BLaER1 (cell line): ENCODE measurements at regions not wholly inside any gene's neighbourhood (a gene's known extent, or its start where the extent isn't known, plus 50 kb on each side); places are given as distances from the start of the nearest gene placed in this dataset.

Experiments used
- H3K27ac ChIP-seq: shearing (Covaris generic); formaldehyde crosslinking; 2 replicates; pipeline ENCODE4 v1.8.1; 2022
- H3K27me3 ChIP-seq: shearing (Covaris generic); formaldehyde crosslinking; 2 replicates; pipeline ENCODE4 v1.8.1; 2022
- H3K36me3 ChIP-seq: shearing (Covaris generic); formaldehyde crosslinking; 2 replicates; pipeline ENCODE4 v1.8.1; 2022
- H3K4me1 ChIP-seq: shearing (Covaris generic); formaldehyde crosslinking; 2 replicates; pipeline ENCODE4 v1.8.1; 2022
- H3K4me2 ChIP-seq: shearing (Covaris generic); formaldehyde crosslinking; 2 replicates; pipeline ENCODE4 v1.8.1; 2022
- H3K4me3 ChIP-seq: shearing (Covaris generic); formaldehyde crosslinking; 2 replicates; pipeline ENCODE4 v1.8.1; 2022
- H3K9ac ChIP-seq: shearing (Covaris generic); formaldehyde crosslinking; 2 replicates; pipeline ENCODE4 v1.8.1; 2022
- H3K9me3 ChIP-seq: shearing (Covaris generic); formaldehyde crosslinking; 2 replicates; pipeline ENCODE4 v1.8.1; 2022
- H4K20me1 ChIP-seq: shearing (Covaris generic); formaldehyde crosslinking; 2 replicates; pipeline ENCODE4 v1.8.1; 2022
- Cebpa-rat ChIP-seq: shearing (Covaris generic); IDR thresholded peaks from 2 replicates; pipeline ENCODE4 v1.8.1; 2022

GRCh38 chr2:8276026-8276425 lies 405.8 kb upstream of the ID2 start:
- H3K4me2 ChIP-seq = no peak overlapping the region
- H3K9ac ChIP-seq = no peak overlapping the region
- H3K36me3 ChIP-seq = no peaks in the 10 kb centered on the region
- no peaks in the 10 kb centered on the region for H3K9me3 ChIP-seq
- no peak overlapping the region for H3K4me3 ChIP-seq
- no peaks in the 10 kb centered on the region for H3K4me1 ChIP-seq
- H3K27me3 ChIP-seq = no peaks in the 10 kb centered on the region
- no peak for TF ChIP-seq Cebpa-rat
- no peak overlapping the region for H3K27ac ChIP-seq
- no peaks in the 10 kb centered on the region for H4K20me1 ChIP-seq

- no peak for TF ChIP-seq Cebpa-rat
- Histone ChIP-seq H3K9me3 (no peaks in the 10 kb centered on the region), H3K36me3 (no peaks in the 10 kb centered on the region), H3K27ac (no peak overlapping the region), H4K20me1 (no peaks in the 10 kb centered on the region), H3K27me3 (no peaks in the 10 kb centered on the region), H3K4me1 (peaks cover 12% of the 10 kb centered on the region), H3K9ac (no peak overlapping the region), H3K4me2 (no peak overlapping the region), H3K4me3 (no peak overlapping the region)
These were observed 403.8 kb upstream of the ID2 start for GRCh38 chr2:8277921-8278571.

GRCh38 chr2:8278709-8279354 lies 403.0 kb upstream of the ID2 start:
- Histone ChIP-seq H3K4me2 (no peak overlapping the region), H3K9ac (no peak overlapping the region), H4K20me1 (no peaks in the 10 kb centered on the region)

GRCh38 chr2:8279506-8279905 lies 402.4 kb upstream of the ID2 start:
- no peak overlapping the region for H3K4me3 ChIP-seq
- no peak overlapping the region for H3K9ac ChIP-seq
- no peaks in the 10 kb centered on the region for H3K27me3 ChIP-seq
- no peak overlapping the region for H3K27ac ChIP-seq
- H3K36me3 ChIP-seq = no peaks in the 10 kb centered on the region
- no peak for TF ChIP-seq Cebpa-rat
- H3K4me2 ChIP-seq = no peak overlapping the region
- H3K9me3 ChIP-seq = no peaks in the 10 kb centered on the region
- no peaks in the 10 kb centered on the region for H4K20me1 ChIP-seq
- H3K4me1 ChIP-seq = peaks cover 16% of the 10 kb centered on the region

More at GRCh38 chr2:8278709-8279354, 403.0 kb upstream of the ID2 start:
- H3K27me3 ChIP-seq = no peaks in the 10 kb centered on the region
- H3K9me3 ChIP-seq = no peaks in the 10 kb centered on the region
- no peak for TF ChIP-seq Cebpa-rat
- peaks cover 16% of the 10 kb centered on the region for H3K4me1 ChIP-seq
- no peak overlapping the region for H3K27ac ChIP-seq
- no peaks in the 10 kb centered on the region for H3K36me3 ChIP-seq
- no peak overlapping the region for H3K4me3 ChIP-seq

- Histone ChIP-seq H3K4me2 (no peak overlapping the region), H3K27me3 (no peaks in the 10 kb centered on the region), H3K36me3 (no peaks in the 10 kb centered on the region), H3K4me3 (no peak overlapping the region), H3K4me1 (peaks cover 16% of the 10 kb centered on the region), H4K20me1 (no peaks in the 10 kb centered on the region), H3K9ac (no peak overlapping the region), H3K27ac (no peak overlapping the region), H3K9me3 (no peaks in the 10 kb centered on the region)
- no peak for TF ChIP-seq Cebpa-rat
These were observed 400.6 kb upstream of the ID2 start for GRCh38 chr2:8281234-8281633.

- Histone ChIP-seq H3K36me3 (no peaks in the 10 kb centered on the region), H4K20me1 (no peaks in the 10 kb centered on the region), H3K9ac (no peak overlapping the region), H3K27ac (no peak overlapping the region), H3K4me1 (peaks cover 16% of the 10 kb centered on the region), H3K4me2 (peak overlapping the region; percentile 25; the same call in 1 of the 2 replicates), H3K27me3 (no peaks in the 10 kb centered on the region), H3K9me3 (no peaks in the 10 kb centered on the region), H3K4me3 (no peak overlapping the region)
- no peak for TF ChIP-seq Cebpa-rat
These were observed 399.7 kb upstream of the ID2 start for GRCh38 chr2:8281950-8282857.

- Histone ChIP-seq H3K4me2 (peak overlapping the region; percentile 25), H4K20me1 (no peaks in the 10 kb centered on the region), H3K27me3 (peaks cover 2% of the 10 kb centered on the region; the same call in 1 of the 2 replicates), H3K27ac (no peak overlapping the region), H3K4me1 (peaks cover 16% of the 10 kb centered on the region), H3K9ac (no peak overlapping the region), H3K36me3 (no peaks in the 10 kb centered on the region), H3K4me3 (no peak overlapping the region), H3K9me3 (peaks cover 4% of the 10 kb centered on the region; the same call in 1 of the 2 replicates)
- TF ChIP-seq Cebpa-rat = no peak
These were observed 399.0 kb upstream of the ID2 start for GRCh38 chr2:8282858-8283252.

GRCh38 chr2:8285081-8285480 lies 396.8 kb upstream of the ID2 start:
- Histone ChIP-seq H3K4me1 (peaks cover 16% of the 10 kb centered on the region), H3K27me3 (peaks cover 6% of the 10 kb centered on the region; the same call in 1 of the 2 replicates), H3K4me3 (no peak overlapping the region), H3K4me2 (no peak overlapping the region), H3K9me3 (peaks cover 15% of the 10 kb centered on the region; the same call in 1 of the 2 replicates), H3K36me3 (no peaks in the 10 kb centered on the region), H4K20me1 (no peaks in the 10 kb centered on the region), H3K27ac (no peak overlapping the region), H3K9ac (no peak overlapping the region)
- no peak for TF ChIP-seq Cebpa-rat

GRCh38 chr2:8285898-8286297 lies 396.0 kb upstream of the ID2 start:
- no peak overlapping the region for H3K4me3 ChIP-seq
- H3K9ac ChIP-seq = no peak overlapping the region
- H3K4me1 ChIP-seq = peaks cover 16% of the 10 kb centered on the region
- no peak overlapping the region for H3K4me2 ChIP-seq
- peaks cover 15% of the 10 kb centered on the region; the same call in 1 of the 2 replicates for H3K9me3 ChIP-seq
- no peak for TF ChIP-seq Cebpa-rat
- no peak overlapping the region for H3K27ac ChIP-seq
- peaks cover 6% of the 10 kb centered on the region; the same call in 1 of the 2 replicates for H3K27me3 ChIP-seq
- no peaks in the 10 kb centered on the region for H3K36me3 ChIP-seq
- no peaks in the 10 kb centered on the region for H4K20me1 ChIP-seq
